Epidermal melanocyte (primary cell): ENCODE measurements at regions not wholly inside any gene's neighbourhood (a gene's known extent, or its start where the extent isn't known, plus 50 kb on each side); places are given as distances from the start of the nearest gene placed in this dataset.
"Not testable (repeated sequence)": the region's sequence is repeated elsewhere in the genome, so short reads cannot be mapped to it uniquely, and the experiment has no call there.

Experiments used
- DNase-seq: peaks from one replicate; pipeline ENCODE4 v3.0.0; 2011; ENCODE audit warnings: low spot score; ENCODE audit not compliant: insufficient read length

DNA sequence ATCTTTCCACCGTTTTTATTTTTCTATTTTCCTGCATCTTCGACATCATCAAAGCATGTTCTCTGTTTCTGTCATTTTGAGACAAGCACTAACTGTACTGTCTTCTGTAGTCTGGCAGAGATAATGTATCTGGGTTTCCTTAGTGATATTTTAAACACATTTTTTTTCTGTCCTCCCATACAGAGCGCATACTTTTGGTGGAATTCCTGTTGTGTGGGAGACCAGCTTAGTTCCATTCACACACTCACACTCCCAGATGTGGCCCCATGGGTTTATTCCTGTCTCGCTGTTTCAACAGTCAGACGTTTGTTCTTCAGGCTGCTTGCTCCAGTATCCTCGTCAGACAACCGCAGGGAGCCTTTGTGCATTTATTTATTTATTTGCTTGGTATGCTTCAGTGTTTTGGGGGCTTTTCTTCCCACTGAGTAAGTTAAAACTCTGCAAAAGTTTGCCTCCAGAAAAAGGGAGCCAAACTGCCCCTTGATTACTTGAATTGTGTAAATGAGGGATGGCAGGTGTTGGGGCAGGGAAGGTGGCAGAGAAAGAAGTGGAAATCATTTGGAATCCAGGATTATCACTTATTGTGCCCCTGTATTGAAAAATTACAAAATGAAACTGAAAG, 456.8 kb upstream of the KLF6 start:
- peak; percentile 21 for DNase-seq

DNA sequence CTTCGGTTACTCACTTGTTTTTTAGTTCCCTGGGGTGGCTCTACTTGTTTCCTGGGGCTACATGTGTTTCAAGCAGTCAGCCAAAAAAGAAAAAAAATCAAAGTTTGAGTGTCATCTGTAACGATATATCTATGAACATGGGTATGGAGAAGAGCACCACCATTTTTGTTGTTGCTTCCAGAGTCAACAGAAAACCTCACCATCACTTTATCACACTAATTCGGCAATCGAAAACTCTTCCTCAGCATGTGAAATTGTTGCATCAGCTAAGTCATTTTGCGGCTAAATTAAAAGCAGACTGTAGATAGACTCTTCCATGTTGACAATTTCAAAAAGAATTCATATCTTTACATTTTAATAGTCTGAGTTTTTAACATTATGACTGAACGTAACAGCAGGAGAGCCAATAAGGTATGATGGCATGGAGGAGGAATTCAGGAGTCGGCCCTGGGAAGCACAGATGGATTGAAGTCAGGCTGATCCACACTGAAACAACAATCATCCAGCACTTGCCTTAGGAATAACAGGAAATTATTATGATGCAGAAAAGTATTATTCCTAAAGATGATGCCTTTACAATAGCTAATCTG, 455.7 kb upstream of the KLF6 start:
- no peak for DNase-seq

DNA sequence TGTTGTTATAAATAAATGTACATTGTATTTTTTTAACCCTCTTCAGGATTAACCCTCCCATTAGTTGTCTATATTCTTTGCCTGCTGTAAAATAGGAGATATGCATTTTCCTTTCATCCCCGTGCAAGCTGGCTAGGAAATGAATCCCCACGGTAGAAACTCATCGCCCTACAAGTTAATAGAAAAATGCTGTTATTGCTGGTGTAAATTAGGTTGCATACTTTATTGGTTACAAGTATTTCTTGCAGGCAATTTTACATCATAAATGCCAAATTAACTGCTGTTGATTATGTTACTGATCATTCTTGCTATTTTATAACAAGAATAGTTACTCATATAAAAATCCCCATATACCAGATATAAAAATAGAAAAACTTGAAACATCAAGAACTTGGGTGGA, 454.2 kb upstream of the KLF6 start:
- no peak for DNase-seq

DNA sequence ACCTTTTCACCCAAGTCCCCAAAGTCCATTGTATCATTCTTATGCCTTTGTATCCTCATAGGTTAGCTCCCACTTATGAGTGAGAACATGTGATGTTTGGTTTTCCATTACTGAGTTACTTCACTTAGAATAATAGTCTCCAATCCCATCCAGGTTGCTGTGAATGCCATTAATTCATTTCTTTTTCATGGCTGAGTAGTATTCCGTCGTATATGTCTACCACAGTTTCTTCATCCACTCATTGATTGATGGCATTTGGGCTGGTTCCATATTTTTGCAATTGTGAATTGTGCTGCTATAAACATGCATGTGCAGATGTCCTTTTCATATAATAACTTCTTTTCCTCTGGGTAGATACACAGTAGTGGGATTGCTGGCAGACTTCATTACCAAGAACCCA, 451.9 kb upstream of the KLF6 start:
- not testable (repeated sequence) for DNase-seq

DNA sequence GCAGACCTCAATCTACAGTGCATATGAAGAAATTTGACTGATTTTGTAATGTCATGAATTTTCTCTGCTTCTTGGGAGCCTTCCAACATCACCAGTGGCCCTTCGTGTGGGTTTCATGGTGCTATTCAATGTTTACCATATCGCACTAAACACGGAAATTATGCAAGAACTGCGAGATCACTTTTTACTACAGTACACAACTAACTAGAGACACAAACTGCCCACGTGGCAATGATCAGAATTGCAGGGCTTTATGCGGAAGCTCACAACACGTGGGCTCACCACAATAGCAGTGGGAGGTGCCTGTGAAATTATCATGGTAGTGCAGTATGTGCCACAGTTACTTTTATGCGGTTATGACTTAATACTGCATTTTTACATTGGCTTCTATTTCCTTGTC, 449.7 kb upstream of the KLF6 start:
- DNase-seq: no peak

DNA sequence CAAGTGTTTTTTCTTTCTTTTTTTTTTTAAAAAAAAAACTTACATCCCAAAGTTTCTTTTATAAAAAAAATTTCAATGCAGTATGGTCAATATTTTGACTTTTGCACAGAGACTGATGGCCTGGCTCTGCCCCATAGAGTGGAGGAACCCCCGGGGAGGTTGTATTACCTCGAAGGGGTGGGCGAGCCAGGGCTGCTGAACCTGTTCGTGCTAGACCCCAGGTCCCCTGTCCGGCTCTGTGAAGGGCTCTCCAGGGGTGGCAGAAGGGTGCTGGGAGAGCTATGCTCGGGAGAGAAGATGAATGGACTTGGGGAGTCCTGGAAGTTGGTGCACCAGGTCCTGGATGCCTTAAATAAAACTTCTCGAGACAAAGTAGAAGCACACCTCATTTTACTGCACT, 446.4 kb upstream of the KLF6 start:
- DNase-seq: no peak

DNA sequence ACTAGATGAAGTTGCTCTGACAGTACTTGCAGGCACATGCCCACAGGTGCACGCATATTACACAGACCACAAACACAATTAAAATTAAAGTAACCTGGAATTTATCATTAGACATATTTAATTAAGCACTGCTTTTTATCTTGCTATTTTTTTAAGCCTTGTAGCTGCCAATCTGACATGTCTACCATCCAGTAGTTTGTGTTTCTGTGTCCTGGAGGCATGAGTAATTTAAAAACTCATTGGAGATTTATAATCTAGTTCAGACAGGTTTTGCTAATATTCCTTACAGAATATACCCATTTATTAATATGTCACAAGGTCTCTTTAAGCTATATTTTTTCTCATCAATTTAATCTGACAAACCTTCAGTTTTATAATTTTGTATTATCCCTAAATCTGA, 445.0 kb upstream of the KLF6 start:
- no peak for DNase-seq

DNA sequence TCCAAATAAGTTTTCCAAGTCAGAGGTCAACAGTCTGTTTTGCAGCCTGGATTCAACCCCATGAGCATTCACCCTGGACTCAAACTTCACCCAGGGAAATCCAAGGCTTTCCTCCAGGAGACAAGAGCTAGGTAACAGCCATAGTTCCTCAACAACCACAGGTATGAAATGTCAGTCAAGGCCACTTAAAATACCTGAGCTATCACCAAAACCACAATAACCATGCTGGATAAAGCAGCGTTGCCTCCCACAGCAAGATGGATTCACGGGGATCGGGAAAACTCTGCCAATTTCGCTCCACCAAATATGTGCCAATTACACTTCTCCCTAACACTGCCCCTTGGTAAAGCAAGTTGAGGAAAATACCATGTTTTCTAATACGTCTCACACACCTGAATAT, 444.1 kb upstream of the KLF6 start:
- no peak for DNase-seq

DNA sequence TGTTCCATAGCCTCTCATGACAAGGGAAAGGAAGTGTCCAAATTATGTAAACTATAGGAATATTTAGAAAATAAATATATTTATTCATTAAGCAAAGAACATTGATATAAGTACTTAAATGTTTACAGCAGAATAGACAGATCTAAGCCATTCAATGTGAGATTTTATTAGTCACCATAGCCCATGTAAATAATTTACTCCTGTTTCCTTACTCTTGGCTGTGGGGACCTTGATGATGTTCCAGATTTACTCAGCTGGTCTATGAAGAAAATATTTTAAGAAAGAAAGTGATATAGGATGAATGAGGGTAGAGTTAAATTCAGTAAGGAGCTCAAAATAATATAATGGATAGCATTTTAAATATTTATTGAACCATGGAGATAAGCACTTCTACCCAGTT, 442.6 kb upstream of the KLF6 start:
- no peak for DNase-seq

DNA sequence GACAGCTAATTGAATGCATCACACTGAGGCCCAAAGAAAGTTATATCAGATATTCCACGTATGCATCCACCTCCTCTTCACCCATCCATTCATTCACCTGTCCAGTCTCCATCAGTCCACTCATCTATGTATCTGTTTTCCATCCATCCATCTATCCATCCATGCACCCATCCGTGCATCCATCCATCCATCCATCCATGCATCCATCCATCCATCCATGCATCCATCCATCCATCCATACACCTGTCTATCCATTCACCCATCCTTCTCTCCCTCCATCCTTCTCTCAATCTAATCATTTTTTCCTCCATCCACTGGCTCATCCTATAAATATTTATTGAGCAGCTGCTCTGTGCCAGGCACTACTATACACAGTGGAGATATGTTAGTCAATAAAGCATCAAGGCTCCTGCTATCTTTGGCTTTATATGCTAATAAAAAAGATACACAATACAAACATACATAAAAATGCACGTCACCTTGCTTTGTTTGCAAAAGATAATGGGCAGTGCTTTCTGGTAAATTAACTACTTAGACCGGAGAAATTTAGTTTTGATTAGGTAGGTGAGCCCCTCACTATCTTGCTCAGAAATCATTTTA, 442.0 kb upstream of the KLF6 start:
- no peak for DNase-seq

DNA sequence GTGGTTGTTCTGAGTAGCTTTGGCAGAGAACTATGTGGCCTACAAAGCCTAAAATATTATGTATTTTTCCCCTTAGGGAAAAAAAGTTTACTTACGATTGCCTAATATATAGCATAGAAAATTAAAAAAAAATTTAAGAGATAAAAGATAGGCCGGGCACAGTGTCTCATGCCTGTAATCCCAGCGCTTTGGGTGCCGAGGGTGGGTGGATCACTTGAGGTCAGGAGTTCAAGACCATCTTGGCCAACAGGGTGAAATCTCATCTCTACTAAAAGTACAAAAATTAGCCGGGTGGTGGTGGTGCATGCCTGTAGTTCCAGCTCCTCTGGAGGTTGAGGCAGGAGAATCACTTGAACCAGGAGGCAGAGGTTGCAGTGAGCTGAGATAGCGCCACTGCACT, 439.2 kb upstream of the KLF6 start:
- no peak for DNase-seq

DNA sequence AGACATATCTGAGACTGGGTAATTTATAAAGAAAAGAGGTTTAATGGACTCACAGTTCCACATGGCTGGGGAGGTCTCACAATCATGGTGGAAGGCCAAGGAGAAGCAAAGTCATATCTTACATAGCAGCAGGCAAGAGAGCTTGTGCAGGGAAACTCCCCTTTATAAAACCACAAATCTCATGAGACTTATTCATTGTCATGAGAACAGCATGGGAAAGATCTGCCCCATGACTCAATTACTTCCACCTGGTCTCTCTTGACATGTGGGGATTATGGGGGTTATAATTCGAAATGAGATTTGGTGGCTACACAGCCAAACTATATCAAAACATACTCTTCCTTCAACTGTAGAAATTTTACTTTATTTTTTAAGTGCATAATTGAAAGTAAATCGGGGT, 436.3 kb upstream of the KLF6 start:
- DNase-seq: not testable (repeated sequence)

DNA sequence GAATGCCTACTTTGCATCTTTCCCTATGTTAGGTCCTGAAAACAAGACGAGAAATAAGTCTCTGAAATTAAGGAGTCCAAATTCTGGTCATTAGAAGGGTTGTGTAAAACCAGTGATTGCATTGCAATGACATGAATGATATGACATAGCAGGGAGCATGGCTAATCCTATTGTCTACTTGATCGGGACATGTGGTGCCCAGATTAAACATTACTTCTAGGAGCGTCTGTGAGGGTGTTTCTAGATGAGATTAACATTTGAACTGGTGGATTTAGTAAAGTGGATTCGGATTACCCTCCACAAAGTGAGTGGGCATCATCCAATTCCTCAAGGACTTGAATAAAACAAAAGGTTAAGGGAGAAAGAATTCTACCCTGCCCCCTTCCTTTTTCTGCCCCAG, 434.9 kb upstream of the KLF6 start:
- no peak for DNase-seq

DNA sequence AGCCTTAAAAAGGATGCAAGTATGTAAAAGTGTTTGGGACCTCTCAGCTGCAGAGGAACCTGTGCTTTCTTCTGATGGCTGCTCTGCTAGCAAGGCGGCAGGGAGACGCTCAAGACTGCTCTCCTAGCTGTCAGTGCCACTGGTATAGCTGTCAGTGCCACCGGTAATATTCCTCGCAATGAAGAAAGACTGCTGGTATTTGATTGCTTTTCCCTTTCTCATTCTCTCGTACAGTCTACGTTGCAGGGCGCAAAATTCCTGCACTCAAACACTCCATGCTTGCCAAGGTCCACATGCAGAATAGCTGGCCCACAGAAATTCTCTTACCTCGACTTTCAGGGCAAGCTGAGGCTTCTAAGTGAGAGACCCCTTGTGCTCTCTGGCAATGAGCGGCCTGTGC, 432.6 kb upstream of the KLF6 start:
- DNase-seq: no peak

DNA sequence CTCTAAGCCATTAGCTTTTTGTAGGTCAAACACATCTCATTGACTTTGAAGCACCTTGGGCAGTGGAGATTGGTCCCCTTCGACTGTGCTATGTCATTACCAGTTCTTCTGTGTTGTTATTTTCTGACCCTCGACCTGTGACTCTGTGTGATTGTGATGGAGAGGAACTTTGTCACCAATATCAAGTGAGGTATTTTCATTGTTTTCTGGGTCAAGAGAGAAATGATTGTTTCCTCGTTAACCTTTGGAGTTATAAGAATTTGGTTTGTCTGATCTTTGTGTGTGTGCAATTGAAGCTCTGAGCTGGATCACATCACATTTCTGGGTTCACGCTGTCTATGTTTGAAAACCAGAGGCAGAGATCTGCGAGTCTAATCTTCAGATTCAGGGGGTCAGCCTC, 432.2 kb upstream of the KLF6 start:
- DNase-seq: no peak

DNA sequence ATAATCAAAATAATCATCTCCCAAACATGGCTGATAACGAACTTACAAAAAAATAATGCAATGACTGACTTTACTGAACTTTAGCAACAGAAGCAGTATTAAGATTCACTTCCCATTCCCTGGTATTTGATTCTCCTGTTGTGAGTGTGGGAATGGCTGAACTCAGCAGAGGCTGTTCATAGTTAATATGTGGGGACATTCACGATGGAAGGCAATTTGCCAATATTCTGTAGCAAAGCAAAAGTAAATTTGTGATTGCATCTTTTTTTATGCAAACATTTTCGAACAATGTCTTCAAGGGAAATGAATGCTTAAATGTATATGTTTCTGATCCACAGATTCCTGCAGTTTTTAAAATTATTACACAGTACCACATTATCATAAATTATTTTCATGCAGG, 431.7 kb upstream of the KLF6 start:
- DNase-seq: no peak

DNA sequence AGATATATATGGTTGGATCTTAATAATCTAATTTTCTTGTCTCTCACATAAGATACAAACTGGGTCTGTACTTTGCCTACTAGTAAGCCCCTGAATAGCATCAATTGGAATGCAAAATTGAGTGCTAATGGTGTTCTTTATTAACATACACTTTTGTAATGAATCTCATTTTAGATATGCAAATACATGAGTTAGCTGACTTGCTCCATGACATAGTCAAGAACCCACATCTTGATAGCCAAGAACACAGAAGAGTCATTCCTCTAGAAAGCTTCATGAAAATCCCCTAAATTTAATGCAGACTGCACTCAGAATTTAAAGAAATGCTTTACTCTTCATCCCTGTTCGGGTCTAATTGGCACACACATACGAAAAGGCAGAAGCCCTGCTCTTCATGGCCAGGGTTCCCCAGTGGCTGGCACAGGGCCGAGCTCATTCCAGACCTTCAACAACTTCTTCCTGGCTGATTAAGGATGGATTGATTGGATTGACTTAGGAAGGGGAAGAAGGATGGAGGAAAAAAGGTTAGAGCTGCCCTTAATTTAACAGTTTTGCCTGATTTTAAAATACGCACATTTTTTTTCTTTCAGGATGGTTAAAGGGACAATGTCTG, 431.1 kb upstream of the KLF6 start:
- no peak for DNase-seq

DNA sequence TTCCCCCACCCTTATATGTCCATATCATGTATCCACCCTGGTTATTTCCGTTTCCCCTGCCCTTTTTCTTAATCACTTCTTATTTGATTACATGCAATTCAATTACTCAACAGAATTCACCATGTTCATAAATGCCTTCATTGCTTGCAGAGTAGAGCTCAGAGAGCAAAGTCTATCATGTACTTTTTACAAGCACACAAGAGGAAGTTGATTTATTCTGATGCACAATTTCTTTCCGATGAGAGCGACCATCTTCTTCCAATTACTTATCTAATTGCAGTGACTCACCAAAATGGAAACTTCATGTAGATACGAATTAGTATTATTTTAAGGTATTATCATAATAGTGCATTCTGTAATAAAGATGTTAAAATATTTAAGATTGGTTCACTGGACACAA, 430.5 kb upstream of the KLF6 start:
- DNase-seq: no peak

DNA sequence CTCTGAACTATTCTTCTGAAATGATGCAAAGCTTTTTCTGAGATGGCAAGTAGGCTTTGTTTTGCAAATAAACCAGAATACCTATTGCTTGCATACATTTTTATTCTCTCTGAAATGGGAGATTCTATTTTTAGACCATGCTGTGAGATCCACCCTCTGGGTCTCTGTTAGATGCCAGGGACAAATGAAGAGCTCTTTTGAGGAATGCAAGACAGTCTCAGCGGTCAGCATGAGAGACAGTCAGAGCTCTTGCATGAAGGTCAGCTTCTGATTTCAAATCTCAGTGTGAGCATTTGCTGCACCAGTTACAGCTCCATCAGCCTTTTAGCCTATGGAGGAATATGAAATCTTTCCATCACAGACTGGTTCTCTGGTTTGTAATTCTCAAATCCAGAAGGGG, 429.9 kb upstream of the KLF6 start:
- no peak for DNase-seq

DNA sequence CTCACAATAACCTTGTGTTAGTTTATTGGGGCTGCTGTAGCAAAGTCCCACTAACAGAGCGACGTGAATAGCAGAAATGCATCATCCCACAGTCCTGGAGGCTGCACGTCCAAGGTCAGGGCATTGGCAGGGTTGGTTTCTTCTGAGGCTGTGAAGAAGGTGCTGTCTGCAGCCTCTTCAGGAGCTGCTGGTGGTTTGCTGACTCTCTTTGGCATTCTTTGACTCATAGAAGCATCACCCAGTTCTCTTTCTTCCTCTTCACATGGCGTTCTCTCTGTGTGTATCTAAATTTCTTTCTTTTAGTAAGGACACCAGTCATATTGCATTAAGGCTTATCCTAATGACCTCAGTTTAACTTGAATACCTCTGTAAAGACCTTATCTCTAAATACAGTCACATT, 428.4 kb upstream of the KLF6 start:
- DNase-seq: no peak

DNA sequence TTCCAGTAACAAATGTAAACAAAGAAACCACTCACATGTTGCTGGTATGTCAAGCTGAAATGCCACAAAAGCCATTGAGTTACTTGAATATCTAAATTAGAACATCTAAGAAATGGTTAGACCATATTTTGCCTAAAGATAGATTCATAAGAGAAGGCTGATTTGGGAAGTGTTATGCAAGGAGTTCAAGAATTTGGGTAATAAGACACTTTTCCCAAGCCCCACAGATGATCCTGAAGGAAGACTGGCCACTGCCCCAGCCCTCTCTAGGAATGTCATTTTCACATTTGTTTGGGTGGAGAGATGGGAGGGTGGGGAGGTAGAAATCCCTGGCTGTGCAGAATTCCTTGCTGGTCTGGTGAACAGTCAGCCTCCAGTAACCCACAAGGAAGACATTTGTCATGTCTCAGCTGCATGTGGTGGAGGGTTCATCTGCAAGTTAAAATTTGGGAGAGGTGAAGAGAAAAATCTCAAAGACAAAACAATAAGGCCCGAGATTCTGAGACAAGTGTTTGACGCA, 427.2 kb upstream of the KLF6 start:
- DNase-seq: no peak

DNA sequence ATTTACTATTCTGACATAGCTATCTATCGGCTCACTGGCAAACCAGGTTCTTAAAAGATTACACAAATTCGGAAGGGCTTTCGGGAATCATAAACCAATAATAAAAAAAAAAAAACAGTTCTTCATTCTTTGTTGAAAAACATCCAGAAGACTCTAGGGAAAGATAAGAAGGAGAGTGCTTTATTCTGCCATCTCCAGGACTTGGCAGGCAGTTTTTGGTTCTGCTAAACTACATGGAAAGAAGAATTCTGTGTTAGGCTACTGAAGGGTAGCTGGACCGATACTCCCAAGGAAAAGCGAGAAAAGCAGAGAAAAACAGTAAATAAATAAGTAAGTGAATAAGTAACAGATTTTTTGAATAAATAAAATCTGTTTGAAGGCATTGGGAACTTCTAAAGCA, 423.5 kb upstream of the KLF6 start:
- DNase-seq: no peak

DNA sequence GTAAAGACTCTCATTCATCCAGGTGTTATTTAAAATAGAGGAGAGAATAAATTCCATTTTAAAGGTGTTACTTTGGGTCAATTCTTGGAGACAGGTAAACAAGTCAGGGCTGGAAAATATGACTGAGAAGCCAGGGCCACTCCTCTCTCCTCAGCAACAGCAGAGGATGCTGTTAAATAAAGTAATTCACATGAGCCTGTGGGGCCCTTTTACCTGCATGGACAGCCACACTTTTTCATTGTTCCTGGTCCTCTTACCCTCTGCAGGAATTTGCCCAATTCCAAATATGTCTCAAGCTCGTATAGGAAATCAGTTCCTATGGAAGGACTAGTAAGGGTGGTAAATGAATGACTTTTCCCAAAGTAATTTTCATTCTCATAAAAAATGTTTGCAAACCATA, 420.1 kb upstream of the KLF6 start:
- no peak for DNase-seq
